ENCODE measurements at regions not wholly inside any gene's neighbourhood (a gene's known extent, or its start where the extent isn't known, plus 50 kb on each side); places are given as distances from the start of the nearest gene placed in this dataset.

- no peak for TF ChIP-seq CTCF (IDR thresholded peaks at IDR 0.05; ENCODE audit: insufficient read depth in 1 of 2, low read depth in 1 of 2, low read length in 1 of 2, severe bottlenecking in 1 of 2, unreplicated experiment in 1 of 2)
- H3K4me1 Mint-ChIP-seq (ENCODE audit: low read depth, unreplicated experiment), result no peaks in the 10 kb centered on the region
- no peak overlapping the region for H3K4me3 Mint-ChIP-seq (ENCODE audit: unreplicated experiment)
These were observed 293.0 kb upstream of the CDH2 start for GRCh38 chr18:28469946-28470345.

GRCh38 chr18:28468901-28469300, 292.0 kb upstream of the CDH2 start:
- Histone ChIP-seq H3K9me3 (no peaks in the 10 kb centered on the region), H3K27me3 (replicated peaks; ENCODE audit: control insufficient read depth, insufficient read depth, low read length) (no peaks in the 10 kb centered on the region), H3K36me3 (ENCODE audit: control insufficient read depth, insufficient read depth, low read length) (no peaks in the 10 kb centered on the region), H3K4me1 (no peaks in the 10 kb centered on the region), H3K4me3 (ENCODE audit: low read depth, low read length) (no peak overlapping the region)
- DNase-seq, result no peak
- H3K4me1 Mint-ChIP-seq (ENCODE audit: low read depth, unreplicated experiment), result no peaks in the 10 kb centered on the region
- intact Hi-C loops (cut with micrococcal nuclease; ENCODE audit: unreplicated experiment), result no loop called here
- ChIA-PET POLR2A (no interaction called here), CTCF (no interaction called here)
- H3K36me3 Mint-ChIP-seq (ENCODE audit: insufficient read depth, unreplicated experiment), result no peaks in the 10 kb centered on the region
- no TSS peak for BruUV-seq (replicated peaks)
- TF ChIP-seq CTCF (IDR thresholded peaks at IDR 0.05; ENCODE audit: insufficient read depth in 1 of 2, low read depth in 1 of 2, low read length in 1 of 2, severe bottlenecking in 1 of 2, unreplicated experiment in 1 of 2), result no peak
- H3K27me3 Mint-ChIP-seq (ENCODE audit: insufficient read depth, unreplicated experiment), result no peaks in the 10 kb centered on the region
- H3K9me3 Mint-ChIP-seq (ENCODE audit: unreplicated experiment), result no peaks in the 10 kb centered on the region
- H3K4me3 Mint-ChIP-seq (ENCODE audit: unreplicated experiment), result no peak overlapping the region
- no peak overlapping the region for H3K27ac Mint-ChIP-seq (ENCODE audit: unreplicated experiment)

More at GRCh38 chr18:28469946-28470345, 293.0 kb upstream of the CDH2 start:
- Histone ChIP-seq H3K36me3 (ENCODE audit: control insufficient read depth, insufficient read depth, low read length) (no peaks in the 10 kb centered on the region), H3K4me1 (no peaks in the 10 kb centered on the region), H3K4me3 (ENCODE audit: low read depth, low read length) (no peak overlapping the region), H3K9me3 (no peaks in the 10 kb centered on the region), H3K27me3 (replicated peaks; ENCODE audit: control insufficient read depth, insufficient read depth, low read length) (no peaks in the 10 kb centered on the region)
- H3K27me3 Mint-ChIP-seq (ENCODE audit: insufficient read depth, unreplicated experiment), result no peaks in the 10 kb centered on the region
- no peaks in the 10 kb centered on the region for H3K9me3 Mint-ChIP-seq (ENCODE audit: unreplicated experiment)
- no peaks in the 10 kb centered on the region for H3K36me3 Mint-ChIP-seq (ENCODE audit: insufficient read depth, unreplicated experiment)
- ChIA-PET CTCF (no interaction called here), POLR2A (no interaction called here)
- no peak for DNase-seq
- H3K27ac Mint-ChIP-seq (ENCODE audit: unreplicated experiment), result no peak overlapping the region
- intact Hi-C loops (cut with micrococcal nuclease; ENCODE audit: unreplicated experiment), result no loop called here
- no TSS peak for BruUV-seq (replicated peaks)

- Histone ChIP-seq H3K4me1 (no peaks in the 10 kb centered on the region), H3K9me3 (no peaks in the 10 kb centered on the region), H3K36me3 (ENCODE audit: control insufficient read depth, insufficient read depth, low read length) (no peaks in the 10 kb centered on the region), H3K4me3 (ENCODE audit: low read depth, low read length) (no peak overlapping the region), H3K27me3 (replicated peaks; ENCODE audit: control insufficient read depth, insufficient read depth, low read length) (no peaks in the 10 kb centered on the region)
- Mint-ChIP-seq H3K27ac (ENCODE audit: unreplicated experiment) (no peak overlapping the region), H3K9me3 (ENCODE audit: unreplicated experiment) (no peaks in the 10 kb centered on the region), H3K4me3 (ENCODE audit: unreplicated experiment) (no peak overlapping the region), H3K36me3 (ENCODE audit: insufficient read depth, unreplicated experiment) (no peaks in the 10 kb centered on the region), H3K27me3 (ENCODE audit: insufficient read depth, unreplicated experiment) (no peaks in the 10 kb centered on the region), H3K4me1 (ENCODE audit: low read depth, unreplicated experiment) (no peaks in the 10 kb centered on the region)
- ChIA-PET POLR2A (no interaction called here), CTCF (no interaction called here)
- BruUV-seq (replicated peaks), result no TSS peak
- intact Hi-C loops (cut with micrococcal nuclease; ENCODE audit: unreplicated experiment), result no loop called here
- TF ChIP-seq CTCF (IDR thresholded peaks at IDR 0.05; ENCODE audit: insufficient read depth in 1 of 2, low read depth in 1 of 2, low read length in 1 of 2, severe bottlenecking in 1 of 2, unreplicated experiment in 1 of 2), result no peak
- no peak for DNase-seq
These were observed 289.3 kb upstream of the CDH2 start for GRCh38 chr18:28466204-28466603.
